HK-2 (cell line): ENCODE measurements at regions not wholly inside any gene's neighbourhood (a gene's known extent, or its start where the extent isn't known, plus 50 kb on each side); places are given as distances from the start of the nearest gene placed in this dataset.
"Not testable (repeated sequence)": the region's sequence is repeated elsewhere in the genome, so short reads cannot be mapped to it uniquely, and the experiment has no call there.

Experiments used
- DNase-seq: peaks from one replicate; pipeline ENCODE4 v3.0.0-alpha.2; 2018; ENCODE audit not compliant: unreplicated experiment

DNA sequence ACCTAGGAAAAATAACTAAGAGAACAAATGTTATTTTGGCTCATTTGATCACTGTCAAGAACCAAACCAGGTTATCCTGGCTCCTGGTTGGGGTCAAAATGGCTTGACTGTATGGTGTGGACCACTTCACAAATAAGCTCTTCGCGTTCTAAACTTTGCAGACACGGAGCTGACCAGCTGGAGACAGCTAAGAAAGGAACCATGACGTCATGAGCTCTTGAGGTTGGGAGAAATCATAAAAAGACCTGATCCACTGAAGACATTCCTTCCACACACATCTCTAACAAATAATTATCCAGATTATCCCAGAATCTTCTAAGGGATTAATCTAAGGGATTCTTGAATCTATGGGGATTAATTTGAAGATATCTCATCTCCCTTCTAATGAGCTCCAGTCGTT is 321.5 kb upstream of the IGF1R start:
- no peak for DNase-seq

DNA sequence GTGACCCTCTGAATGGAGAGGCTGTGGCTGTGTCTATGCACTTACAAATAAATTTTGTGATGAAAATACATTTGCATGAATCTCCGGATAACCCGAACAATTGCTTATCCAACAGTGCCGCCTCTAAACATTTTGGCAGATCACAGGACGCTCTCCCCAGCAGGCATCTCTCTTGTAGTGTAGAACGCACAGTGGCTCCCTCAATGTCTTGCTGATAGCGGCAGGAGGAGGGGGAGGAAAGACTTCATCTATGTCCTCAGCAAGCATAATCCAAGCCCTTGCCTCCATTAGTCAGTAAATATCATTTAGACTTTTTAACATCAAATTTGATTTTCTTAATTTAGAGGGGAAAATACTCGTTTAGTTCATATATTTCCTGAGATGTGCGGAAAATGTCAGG is 318.1 kb upstream of the IGF1R start:
- no peak for DNase-seq

DNA sequence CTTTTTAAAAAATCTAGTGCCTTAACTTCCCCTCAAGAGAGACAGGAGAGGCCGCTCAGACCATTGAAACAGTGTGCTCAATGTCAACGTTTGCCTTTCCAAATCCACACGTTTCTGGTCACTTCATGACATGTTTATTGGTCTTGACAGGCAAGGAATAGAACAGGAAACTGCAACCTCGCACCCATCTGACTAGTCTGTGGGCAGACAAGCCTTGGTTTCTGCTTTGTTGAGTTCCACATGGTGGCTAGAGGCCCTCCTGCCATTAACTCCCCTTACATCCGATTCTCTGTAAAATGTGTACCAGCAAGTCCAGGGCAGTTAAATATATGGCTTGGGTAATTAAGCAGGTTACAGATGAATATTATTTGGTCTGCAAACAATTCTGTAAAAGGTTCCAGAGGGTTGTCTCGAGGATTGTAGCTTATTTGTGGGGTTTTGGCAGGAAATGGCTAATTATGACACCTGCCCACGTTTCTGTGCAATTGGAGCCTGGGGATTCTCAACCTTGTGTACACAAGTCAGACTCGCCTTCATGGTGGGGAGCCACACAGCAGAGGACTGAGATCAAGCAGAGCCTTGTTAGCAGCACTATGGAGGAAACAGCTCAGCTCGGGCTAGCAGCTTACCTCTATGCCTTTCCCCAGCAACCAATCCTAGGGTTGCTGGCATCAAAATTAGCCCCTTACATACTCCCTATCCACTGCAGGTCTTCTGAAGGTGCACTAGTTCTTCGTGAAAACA is 317.5 kb upstream of the IGF1R start:
- DNase-seq: no peak

DNA sequence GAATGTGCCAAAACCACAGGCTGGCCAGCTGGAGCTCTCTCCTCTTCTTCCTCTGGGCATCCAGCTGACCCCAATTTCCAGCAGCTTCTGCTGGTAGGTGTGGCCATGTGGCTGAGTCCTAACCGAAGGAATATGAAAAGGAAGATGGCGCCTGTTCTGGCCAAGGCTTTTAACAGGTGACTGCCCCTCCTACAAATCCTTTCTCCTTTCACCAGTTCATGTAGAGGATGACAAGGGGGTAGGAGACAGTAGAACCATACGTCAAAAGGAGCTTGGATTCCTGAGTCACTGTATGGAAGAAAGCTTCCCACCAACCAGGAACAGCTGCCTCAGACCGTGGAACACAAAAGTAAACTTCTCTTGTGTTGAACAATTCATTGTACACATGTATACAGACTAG is 316.7 kb upstream of the IGF1R start:
- DNase-seq: no peak

DNA sequence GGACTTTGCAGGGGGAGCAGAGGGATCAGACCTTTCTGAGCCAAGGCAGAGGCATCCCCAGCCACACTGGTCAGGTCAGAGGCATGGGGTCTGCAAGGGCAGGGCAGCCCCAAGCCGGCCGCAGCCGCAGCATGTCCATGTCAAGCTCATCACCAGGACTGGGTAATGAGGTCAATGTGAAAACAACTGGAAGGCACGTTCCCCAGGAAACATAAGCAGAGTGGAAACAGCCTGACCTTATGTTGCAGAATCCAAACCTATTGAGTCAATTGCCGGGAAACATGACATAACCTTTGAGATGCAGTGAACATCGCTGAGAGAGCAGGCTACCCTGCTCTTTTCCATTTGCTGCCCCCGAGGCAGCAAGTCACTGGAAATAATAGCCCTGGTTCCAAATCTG is 315.1 kb upstream of the IGF1R start:
- no peak for DNase-seq

DNA sequence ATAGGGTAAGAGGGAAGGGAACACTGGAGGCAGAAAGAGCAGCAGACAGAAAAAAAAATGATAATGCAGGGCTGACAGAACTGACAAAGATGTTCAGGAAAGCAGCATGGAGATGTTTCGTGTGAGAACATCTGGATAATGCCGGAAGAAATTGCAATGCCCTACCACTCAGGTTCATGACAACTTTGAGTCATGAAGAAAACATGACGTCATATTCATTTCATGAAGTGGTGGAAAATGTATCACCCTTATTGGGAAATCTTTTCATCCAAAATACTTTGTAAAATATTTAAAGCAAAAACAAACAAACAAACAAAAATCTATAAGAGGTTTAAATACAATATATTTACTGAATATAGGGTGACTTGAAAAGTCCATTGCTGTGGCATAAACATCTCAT is 305.4 kb upstream of the IGF1R start:
- no peak for DNase-seq

DNA sequence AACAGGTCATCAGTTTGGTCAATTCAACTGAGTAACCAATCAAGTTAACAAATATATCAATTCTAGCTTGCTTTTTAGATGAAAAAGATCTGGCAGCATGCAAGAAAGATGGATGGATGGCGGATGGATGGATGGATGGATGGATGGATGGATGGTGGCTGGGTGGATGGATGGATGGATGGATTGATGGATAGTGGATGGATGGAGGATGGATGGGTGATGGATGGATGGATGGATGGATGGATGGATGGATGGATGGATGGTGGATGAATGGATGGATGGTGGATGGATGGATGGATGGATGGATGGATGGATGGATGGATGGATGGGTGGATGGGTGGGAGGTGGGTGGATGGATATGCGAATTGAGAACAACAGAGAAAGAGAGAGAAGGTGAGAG is 303.7 kb upstream of the IGF1R start:
- DNase-seq: no peak

DNA sequence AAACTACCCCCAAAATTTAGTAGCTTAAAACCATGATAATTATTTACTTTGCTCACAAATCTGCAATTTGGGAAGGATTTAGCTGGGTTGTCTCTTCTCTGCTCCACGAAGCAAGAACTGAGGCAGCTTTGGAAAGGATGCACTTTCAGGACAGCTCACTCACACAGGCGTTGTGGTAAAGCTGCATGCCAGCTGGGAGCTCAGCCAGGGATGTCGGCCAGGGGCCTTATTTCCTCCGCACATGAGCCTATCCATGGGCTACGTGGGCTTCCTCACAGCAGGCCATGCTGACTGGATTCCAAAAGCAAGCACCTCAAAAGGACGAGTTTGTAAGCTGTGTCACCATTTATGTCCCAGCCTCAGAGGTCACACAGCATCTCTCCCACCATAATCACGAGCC is 301.3 kb upstream of the IGF1R start:
- DNase-seq: no peak

DNA sequence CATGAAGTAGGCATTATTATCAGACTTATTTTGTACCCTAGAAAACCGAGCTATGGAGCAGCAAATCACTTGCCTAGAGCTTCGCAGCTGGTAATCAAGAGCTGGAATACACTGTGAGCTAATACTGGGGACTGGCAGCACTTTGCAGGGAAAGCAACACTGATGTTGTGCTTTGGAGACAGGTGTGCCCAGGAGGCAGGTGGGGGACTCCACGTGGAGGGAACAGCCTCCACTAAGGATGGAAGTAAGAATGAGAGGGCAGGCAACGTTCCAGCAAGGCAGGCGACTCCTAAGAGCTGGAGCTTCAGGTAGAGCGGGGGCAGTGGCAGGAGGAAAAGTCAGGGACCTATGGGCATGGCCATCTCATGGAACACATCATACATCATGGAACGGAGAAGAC is 300.5 kb upstream of the IGF1R start:
- no peak for DNase-seq

DNA sequence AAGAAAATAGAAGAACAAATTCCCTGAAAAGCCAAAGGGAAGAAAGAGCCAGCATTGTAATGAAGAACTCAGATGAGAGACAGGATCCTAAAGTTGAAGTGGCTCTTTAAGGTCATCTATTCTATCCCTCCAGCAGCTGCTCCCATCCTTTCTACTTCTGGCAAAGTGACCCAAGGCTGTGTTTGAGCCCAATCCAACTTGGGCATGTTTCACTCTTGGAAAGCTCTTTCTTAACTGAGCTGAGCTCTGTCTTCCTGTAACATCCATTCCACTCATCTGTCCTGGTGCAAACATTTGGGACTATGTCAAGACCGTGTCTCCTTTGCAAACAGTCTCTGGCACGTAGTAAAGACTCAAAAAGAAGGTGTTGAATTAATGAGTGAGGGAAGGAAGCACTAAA is 298.1 kb upstream of the IGF1R start:
- no peak for DNase-seq

DNA sequence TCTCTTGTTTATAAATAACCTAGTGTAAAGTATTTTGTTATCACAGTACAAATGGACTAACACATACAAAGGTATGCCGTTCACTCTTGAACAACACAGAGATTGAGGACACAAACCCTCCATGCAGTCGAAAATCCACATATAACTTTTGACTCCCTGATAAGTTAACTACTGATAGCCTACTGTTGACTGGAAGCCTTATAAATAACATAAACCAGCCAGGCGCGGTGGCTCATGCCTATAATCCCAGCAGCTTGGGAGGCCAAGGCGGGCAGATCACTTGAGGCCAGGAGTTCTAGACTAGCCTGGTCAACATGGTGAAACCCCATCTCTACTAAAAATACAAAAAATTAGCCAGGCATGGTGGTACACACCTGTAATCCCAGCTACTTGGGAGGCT is 290.1 kb upstream of the IGF1R start:
- DNase-seq: not testable (repeated sequence)

DNA sequence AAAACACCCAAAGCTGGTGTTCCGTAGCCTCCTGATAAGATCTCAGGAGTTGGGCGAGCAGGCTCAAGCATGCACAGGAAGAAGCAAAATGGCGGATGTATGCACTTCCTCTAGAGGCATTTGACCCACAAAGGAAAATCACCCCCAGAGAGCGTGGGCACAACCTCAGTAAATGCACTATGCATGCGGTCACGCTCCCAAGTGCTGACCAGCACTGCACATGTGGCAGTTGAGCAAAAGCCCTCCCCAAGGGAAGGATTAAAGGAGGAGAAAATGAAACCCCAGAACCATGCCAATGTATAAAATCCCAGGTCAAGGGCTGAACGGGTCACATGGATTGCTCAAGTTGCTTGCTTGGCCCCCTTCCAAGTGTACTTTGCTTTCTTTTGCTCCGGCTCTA is 289.4 kb upstream of the IGF1R start:
- no peak for DNase-seq

DNA sequence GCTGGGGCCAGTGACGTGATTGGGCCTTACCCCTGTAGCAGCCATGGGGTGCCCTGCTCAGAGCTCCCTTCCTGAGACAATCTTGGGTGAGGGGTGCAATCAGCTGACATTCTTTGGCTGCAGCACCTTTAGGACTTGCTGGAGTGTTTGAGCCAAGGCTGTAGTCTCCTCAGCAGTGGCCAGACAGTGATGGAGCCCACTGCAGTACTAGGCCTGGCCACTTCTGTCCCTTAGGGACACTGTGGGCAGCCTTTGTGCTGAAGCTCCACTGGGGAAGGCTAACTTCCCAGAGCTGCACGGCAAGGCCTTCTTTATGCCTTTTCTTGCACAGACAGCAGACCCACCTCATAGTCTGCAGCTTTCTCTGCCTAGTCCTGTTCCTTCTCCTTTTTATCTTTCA is 284.9 kb upstream of the IGF1R start:
- DNase-seq: no peak

DNA sequence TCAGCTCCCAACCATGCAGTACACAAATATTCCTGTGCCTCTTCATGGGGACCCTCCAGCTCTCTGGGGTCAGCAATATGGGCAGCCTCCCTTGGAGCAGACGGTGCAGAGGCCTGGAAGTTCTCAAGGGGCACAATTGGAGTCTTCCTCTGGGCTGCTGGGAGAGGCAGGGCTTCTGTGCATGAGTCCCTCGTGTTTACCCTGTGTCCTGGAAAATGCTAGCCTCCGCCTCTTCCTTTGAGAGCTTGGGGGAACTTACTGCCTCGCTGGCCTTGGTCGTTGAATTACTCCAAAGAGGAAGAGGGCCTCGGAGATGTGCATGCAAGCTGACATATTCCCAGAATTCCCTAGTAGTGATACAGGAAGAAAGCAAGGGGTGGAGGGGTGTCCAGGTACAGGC is 284.4 kb upstream of the IGF1R start:
- no peak for DNase-seq

DNA sequence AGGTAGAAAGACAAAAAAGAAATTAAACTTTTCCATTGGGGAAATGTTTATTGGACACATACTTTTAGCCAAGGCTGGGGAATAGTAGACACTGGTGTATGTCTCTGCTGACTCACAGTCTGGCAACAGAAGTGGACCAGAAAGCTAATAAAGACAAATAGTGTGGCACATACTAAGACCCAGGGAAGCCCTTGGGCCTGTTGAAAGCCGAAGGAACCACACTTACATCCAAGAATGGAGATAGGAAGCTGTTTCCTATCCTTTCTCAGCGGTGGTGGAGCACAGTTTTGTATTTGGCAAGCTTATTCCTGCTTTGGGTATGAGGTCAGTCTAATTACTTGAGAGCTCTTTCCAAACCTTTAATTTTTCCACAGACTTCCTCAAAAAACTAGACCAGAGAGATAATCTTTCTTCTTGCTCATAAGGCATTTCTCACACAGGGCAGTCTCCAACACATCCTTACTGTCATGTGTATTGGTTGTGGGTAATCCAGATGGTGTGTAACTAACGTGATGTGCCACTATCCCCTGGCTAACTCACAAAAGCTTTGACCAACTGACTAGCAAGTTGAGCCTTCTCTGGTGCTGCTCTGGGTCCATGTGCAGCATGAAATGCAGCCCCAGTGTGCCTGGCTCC is 279.1 kb upstream of the IGF1R start:
- DNase-seq: no peak

DNA sequence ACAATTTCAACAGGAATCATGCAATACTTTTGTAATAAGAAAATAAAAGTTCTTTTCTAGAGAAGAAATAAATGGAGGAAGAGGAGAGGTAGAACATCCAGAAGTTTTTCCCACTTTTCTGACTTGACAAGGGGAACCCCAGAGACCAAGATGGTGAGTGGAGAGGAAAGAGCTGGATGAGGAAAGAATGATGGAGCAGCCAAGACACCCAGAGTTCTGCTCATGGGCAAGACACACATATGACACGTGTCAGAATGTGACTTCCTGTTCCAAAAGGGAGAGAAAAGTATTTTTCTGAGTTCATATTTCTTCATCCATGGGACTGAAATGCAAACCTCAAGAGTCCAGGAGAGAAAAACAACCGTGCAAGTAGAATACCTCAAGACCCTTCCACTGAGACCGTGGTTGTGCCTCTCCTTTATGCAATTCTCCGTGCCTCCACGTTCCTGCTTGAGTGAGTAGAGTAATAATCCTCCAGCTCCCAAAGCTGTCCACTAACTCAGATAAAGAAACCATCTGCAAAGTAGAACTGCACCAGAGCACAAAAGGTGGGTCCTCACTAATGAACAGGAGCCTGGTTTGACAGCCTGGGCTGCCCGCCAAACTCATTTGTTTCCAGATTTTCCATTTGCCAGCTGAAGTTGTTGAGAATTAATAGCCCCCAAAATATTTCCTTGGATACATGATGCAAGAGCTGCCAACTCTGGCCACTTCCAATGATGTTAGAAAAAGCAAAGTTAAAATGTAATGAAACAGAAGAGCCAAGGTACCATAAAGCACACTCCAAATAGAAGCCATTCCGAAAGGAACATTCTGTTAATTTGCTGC is 272.6 kb upstream of the IGF1R start:
- DNase-seq: no peak

DNA sequence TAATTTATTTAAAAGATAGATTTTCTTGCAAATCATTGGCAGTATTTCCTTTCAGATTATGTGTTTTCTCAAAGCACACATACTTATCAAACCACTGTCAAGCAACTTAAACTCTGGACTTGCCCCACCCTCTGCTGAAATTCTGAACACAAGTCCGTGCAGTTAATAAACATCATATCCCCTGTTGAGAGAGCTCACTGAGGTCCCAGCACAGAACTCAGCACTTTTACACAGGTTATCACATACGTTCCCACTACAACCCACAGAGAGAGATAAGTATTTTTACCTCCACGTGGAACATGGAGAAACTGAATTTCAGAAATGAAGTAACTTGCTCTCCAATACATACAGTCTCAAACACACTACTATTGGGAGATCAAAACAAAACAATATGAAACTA is 267.6 kb upstream of the IGF1R start:
- no peak for DNase-seq

DNA sequence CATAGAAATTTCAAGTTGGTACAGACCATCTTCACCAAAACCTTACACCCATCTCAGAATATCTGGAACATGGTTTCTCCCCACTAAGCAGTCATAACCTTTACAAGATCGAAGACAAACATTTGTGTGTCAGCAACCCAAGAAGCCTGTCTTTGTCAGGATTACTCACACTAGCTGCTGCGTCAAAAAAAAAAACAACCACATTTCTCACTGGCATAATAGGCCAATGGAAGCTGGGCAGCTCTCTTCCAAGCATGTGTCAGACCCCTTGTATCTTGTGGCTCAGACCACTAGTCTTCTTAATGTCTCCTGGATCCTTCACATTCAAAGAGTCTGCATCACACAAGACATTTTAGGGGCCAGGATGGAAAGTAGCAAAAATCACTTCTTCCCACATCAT is 266.9 kb upstream of the IGF1R start:
- no peak for DNase-seq

DNA sequence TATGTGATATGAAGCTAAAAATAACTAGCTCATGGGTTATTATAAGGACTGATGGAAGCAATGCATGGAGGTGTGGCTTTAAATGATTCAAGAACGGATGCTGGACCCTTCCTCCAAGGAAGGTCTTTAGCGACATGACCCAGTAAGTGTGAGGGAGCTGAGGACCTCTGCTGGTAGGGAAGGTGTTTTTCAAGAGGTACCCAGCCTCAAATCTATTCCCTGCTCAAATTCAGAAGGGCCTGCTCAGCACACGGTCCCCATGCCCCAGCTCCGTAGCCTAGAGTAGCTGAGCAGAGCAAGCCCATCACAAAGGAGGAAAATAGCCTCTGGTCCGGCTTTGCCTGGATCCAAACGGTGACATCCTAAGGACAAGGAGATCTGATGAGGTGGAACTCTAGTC is 266.2 kb upstream of the IGF1R start:
- no peak for DNase-seq

DNA sequence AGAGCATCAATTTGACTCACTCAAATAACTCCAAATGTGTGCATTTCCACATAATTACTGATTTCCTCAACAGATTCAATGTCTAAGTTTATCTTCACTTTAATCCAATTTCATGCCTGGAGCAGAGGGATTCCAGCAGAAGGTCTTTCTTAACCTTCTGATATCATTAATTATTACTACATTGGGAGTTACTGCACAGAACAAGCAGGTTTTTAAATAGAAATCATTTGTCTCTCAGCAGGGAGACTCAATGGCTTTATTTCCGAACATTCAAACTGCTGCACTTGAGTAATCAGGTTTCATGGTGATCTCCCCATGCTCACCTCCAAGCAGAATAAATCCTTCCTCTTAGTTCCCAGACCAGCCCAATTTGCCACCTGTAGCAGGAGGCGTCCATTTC is 264.8 kb upstream of the IGF1R start:
- no peak for DNase-seq

DNA sequence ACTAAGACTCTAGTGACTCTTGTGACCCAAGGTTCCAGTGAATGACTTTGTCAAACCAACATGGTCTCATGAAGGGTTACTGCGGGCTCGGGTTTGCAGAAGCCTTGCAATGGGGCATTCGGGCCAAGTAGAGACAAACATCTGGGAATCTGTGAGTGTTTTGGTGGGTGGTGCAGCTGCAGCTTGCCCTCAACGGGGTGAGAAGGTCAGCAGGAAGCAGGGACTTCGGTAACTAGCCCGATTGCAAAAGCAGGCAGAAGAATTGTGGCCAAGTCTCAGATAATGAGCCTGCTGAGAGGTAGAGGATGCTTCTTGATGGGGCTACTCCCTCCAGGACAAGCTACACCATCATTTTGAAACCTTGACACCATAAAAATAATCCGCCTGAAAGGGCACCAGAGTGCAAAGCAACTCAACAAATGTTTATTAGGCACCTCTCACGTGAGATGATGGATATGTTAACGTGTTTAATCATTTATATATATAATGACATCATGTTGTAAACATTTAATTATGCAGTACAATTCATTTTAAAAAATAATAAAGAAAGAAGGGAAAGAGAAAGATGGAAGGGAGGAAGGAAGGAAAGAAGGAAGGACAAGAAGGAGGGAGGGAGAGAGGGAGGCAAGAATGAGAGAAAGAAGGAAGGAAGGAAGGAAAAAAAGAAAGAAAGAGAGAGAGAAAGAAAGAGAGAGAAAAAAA is 263.9 kb upstream of the IGF1R start:
- DNase-seq: no peak

DNA sequence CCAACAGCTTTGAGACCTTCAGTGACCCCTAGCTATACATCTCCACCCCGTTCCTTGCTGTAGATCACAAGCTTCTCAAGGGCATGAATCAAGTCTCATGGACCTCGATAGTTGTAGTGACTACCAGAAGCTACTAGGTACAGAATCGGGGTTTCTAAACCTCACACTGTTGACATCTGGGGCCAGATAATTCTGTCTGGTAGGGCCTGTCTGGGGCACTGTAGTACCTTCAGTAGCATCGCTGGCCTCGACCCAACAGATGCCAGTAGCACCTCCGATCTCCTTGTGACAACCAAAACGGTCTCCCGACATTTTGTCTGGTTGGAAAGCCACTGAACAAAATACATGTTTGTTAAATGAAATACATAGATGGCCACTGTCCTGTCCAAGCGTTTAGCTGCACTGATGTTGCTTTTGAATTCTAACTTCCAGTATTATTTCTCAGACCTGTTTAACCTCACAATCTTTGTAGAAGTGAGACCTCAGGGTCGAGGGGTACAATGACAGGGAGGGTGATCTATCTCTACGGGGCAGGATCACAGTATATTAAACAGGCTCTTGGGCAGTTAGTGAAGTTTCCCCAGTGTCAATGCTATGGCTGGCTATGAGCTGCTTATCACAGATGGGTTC is 262.5 kb upstream of the IGF1R start:
- no peak for DNase-seq
